Activated CD4-positive, CD25-positive, alpha-beta regulatory T cell (primary cell): ENCODE measurements at regions not wholly inside any gene's neighbourhood (a gene's known extent, or its start where the extent isn't known, plus 50 kb on each side); places are given as distances from the start of the nearest gene placed in this dataset.

ENCODE experiments used
- DNase-seq, 4 experiments: peaks; one replicate each; lab custom pipeline; 2025; lab: John Stamatoyannopoulos, UW

GRCh38 chr10:4527281-4527970, 298.6 kb upstream of the AKR1E2 start:
- no peak for DNase-seq

- DNase-seq: no peak
These were observed 299.7 kb upstream of the AKR1E2 start for GRCh38 chr10:4526311-4526731.

- no peak for DNase-seq
These were observed 300.9 kb upstream of the AKR1E2 start for GRCh38 chr10:4525103-4525502.

- DNase-seq: no peak
These were observed 303.6 kb upstream of the AKR1E2 start for GRCh38 chr10:4522296-4523000.

- DNase-seq: no peak
These were observed 306.2 kb upstream of the AKR1E2 start for GRCh38 chr10:4519658-4520402.

DNA sequence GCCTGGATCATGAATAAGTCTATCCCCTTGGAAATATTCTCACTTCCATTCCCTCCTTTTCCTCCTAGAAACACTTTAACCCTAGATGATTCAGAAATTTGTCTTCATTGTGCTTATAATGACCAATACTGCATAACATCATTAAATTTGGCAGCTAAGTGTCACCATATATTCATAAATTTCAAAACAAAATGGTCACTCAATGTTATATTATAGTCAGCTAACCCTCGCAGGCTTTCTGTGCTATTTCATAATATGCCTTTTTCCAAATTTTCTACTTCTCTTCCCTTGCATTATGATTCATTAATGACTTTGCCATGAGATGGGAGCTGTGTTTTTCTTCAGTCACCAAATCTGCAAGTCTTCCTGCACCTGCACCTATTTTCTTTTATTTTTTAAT, 308.3 kb upstream of the AKR1E2 start:
- DNase-seq: no peak

DNA sequence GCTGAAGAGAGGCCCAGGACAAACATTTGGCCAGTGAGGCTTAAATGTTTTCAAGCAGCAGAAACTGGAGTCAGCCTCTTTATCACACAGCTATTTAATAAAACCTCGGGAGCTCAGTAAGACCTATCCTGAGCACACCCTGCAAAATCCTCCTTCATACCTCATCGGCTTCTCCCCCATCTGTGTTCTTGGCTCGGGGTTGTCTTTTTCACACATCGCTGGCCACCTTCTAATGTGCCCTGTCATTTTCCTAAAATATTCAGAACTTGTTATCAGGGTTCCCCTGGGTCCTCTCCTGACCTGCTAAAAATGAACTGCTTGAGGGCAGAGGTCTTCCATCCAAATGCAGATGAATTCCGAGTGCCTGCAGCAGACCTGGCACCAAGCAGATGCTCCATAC, 310.3 kb upstream of the AKR1E2 start:
- no peak for DNase-seq

DNA sequence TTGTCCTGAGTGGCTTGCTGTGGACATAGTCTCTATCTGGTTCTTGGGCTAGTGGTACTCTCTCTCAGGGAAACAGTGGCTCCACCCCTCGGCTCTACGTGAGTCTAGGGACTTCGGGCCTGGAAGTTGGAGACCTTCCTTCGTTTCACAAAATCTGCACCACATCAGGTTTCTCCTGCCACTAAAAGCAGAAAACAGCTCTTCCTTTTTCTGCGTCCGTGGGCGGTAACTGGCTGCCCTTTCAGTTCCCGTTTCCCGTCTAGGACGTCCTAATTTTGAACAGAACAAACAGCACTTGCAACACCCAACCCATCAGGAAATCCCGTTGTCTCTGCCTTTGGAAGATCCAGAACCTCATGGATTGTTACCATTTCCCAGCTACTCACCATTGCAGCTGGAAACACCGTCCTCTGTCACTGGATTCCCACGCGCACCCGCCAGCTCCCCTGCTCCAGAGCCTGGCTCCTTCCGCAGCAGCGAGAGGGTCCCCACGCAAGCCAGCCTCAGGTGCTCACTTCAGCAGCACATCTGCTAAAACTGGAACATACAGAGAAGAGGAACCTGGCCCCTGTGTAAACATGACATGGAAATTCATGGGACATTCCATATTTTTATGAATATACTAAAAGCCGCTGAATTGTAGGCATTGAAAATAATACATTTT, 311.4 kb upstream of the AKR1E2 start:
- no peak for DNase-seq

DNA sequence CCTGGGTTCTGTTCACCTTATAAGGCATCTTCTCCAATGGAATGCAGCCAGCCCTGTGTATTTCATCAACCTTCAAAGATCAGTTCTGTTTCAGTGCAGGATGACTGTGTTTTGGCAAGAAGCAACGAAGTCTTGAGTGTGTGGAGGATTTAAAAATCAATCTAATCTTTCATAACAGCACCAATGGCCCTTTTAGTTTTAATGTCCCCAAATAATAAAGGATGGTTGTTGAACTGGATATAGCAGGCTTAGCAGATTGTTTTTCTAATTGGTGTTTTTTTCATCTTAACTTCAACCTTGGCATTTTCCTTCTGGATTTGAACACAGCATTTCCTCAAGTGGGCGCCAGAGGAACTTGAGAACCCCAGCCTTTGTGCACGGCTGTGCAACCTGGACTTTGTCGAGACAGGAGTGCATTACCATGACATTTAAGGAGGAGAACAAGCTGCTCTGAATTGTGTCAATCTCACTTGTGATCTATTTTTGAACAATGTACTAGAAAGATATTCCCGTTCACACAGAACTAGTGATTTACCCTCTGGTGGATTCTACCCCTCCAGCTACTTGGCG, 313.3 kb upstream of the AKR1E2 start:
- no peak for DNase-seq

GRCh38 chr10:4512196-4512595, 313.8 kb upstream of the AKR1E2 start:
- no peak for DNase-seq

- DNase-seq: no peak
These were observed 314.5 kb upstream of the AKR1E2 start for GRCh38 chr10:4511509-4511908.

GRCh38 chr10:4509405-4509804, 316.6 kb upstream of the AKR1E2 start:
- DNase-seq: no peak

DNA sequence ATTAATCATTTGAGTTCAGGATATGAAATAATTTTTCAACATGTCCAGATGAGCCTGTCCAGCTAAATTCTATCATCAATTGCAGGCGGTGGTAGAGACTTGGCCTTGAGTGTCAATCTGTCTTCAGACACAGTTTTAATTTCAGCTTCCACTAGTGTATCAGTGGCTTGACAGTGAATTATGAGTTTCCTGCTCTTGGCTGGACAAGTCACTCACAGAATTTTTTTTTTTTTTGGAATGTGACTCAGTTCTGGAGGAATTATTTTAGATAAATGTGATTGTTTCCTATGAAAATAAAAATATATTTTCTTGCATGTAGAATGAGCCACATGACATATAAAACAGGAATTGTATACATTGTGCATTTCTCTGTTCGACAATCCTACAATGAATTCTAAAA, 319.9 kb upstream of the AKR1E2 start:
- no peak for DNase-seq

DNA sequence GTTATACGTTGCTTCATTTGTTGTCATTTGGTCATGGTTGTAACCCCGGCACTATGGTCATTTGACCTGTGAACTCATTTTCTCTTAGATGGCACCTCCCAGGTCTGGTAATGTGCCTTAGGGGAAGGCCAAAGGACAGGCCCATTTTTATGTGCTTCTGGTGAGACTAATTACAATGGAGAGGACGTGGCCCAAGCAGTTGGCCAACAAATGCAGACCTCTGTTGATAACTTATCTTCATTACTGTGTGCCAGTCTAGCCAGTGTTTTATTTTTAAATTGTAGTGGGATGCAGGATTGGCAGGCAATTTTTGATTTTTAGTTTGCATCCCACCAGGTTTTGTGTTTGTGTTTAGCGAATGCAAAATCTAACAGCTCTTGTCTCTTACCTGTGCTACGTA, 321.5 kb upstream of the AKR1E2 start:
- no peak for DNase-seq

DNA sequence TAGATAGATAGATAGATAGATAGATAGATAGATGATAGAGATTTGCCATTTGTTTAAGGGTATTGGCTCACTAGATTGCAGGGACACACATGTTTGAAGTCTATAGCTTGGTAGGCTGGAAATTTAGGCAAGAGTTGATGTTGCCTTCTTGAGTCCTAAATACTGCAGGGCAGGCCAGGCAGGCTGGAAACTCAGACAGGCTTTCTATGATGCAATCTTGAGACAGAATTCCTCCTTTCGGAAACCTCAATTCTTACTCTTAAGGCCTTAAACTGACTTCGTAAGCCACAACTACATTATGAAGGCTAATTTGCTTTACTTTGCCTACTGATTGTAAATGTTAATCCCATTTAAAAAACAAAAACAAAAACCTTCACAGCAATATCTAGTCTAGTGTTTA, 322.9 kb upstream of the AKR1E2 start:
- no peak for DNase-seq

DNA sequence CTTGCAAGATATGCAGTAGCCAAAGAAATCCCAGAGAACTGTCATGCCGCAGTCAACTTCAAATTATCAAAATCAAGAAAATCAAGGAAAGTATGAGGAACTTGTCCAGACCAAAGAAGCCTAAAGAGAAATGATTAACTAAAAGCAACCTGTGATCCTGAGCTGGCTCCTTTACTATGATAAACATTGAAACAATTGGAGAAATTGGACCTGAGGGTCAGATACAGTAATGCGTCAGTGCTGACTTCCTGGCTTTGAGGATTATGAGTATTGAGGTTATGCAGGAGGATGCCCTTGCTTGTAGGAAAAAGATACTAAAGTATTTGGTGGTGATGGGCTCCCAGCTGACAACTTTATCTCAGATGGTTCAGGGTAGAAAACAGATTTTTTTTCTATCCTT, 324.7 kb upstream of the AKR1E2 start:
- DNase-seq: no peak

GRCh38 chr10:4498711-4499251, 327.2 kb upstream of the AKR1E2 start:
- DNase-seq: no peak

DNA sequence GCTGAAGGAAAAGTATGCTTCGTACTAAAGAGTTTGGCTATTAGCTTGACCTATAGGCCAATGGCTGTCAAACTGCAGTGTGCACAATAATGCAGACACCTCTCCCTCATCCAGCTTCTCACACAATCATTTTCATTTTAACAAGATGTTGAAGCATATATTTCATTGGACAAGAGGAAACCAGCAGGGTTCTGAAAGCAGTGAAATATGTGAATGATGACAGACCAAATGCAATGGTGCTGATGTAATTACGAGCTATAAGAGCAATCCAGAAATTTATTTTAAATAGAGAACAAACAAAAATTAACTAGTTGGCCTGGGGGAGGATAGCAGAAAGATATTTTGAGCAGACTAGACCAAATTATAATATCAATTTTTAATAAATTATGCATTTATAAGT, 331.5 kb upstream of the AKR1E2 start:
- DNase-seq: no peak

- no peak for DNase-seq
These were observed 333.8 kb upstream of the AKR1E2 start for GRCh38 chr10:4492202-4492601.

DNA sequence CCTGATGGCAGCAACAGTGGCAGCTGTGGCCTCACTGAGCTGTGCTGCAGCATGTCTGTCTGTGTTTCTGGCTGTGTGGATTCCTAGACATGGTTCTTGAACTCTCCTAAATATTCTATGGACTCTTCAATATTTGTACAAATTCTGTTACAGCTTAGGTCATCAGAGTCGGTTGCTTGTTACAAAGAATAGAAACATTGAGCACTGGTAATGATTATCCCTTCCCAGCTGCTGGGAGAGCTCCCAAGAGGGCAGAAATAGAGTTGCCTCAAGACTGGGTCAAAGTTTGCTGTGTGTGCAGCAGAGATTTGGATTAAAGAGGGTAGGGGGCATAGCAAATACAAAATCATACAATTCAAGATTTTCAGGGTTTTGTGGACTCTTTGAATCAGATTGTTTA, 337.1 kb upstream of the AKR1E2 start:
- no peak for DNase-seq

DNA sequence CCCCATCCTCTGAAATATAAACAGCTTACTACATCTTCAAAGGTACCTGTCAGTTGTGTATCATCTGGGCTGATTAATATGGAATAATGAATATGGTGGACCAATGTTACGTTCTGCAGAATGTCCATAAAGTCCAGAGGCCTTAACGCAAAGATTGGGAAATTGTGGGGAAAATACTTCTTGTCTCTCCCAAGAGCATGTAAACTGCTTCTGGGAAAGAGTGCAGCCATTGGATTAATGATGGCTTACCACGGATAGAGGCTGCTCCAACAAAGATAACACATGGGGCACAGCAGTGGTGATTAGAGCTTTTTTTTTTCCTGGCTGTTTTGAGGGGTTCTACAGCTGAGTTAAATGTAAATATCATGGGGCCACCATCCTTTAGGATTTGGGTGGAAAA, 340.4 kb upstream of the AKR1E2 start:
- DNase-seq: no peak

DNA sequence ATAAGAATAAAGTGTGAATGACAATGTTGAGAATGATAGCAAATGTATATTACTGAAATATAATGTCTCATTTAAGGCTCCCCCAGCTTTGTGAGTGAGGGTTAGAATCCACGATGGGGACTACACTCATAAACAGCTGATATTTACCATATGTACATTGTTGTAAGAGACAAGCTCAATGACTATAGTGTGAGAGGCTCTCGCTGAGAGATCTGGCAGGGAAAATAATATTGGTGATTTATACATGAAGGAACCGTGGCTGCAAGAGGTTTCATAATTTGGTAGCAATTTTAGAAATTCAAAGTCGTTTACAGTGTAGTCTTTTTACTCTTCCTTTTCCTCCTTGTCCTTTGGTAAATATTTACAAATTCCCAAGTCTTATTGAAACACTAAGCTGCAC, 342.2 kb upstream of the AKR1E2 start:
- DNase-seq: no peak
